ENCODE measurements at regions not wholly inside any gene's neighbourhood (a gene's known extent, or its start where the extent isn't known, plus 50 kb on each side); places are given as distances from the start of the nearest gene placed in this dataset.

GRCh38 chr18:22257022-22257543, 87.7 kb downstream of the GATA6 start:
- no peak for DNase-seq (ENCODE audit: low read depth)
- Histone ChIP-seq H3K27me3 (ENCODE audit: control insufficient read depth, insufficient read depth, low read length) (peaks cover 4% of the 10 kb centered on the region), H3K36me3 (ENCODE audit: control insufficient read depth, insufficient read depth, low read length) (no peaks in the 10 kb centered on the region), H3K4me3 (ENCODE audit: low read depth, low read length) (no peak overlapping the region)
- TF ChIP-seq CTCF (IDR thresholded peaks at IDR 0.05; ENCODE audit: insufficient read depth, low read length, poor library complexity, severe bottlenecking): no peak

- Histone ChIP-seq H3K36me3 (ENCODE audit: control insufficient read depth, insufficient read depth, low read length) (no peaks in the 10 kb centered on the region), H3K27me3 (ENCODE audit: control insufficient read depth, insufficient read depth, low read length) (peaks cover 4% of the 10 kb centered on the region), H3K4me3 (ENCODE audit: low read depth, low read length) (no peak overlapping the region)
- no peak for DNase-seq (ENCODE audit: low read depth)
- no peak for TF ChIP-seq CTCF (IDR thresholded peaks at IDR 0.05; ENCODE audit: insufficient read depth, low read length, poor library complexity, severe bottlenecking)
These were observed 84.7 kb downstream of the GATA6 start for GRCh38 chr18:22254088-22254487.

GRCh38 chr18:22253676-22254075, 84.3 kb downstream of the GATA6 start:
- H3K4me3 ChIP-seq (ENCODE audit: low read depth, low read length): no peak overlapping the region

GRCh38 chr18:22253156-22253555, 83.8 kb downstream of the GATA6 start:
- H3K4me3 ChIP-seq (ENCODE audit: low read depth, low read length): no peak overlapping the region
- no peak for DNase-seq (ENCODE audit: low read depth)
- H3K36me3 ChIP-seq (ENCODE audit: control insufficient read depth, insufficient read depth, low read length): no peaks in the 10 kb centered on the region
- TF ChIP-seq CTCF (IDR thresholded peaks at IDR 0.05; ENCODE audit: insufficient read depth, low read length, poor library complexity, severe bottlenecking): no peak
- H3K27me3 ChIP-seq (ENCODE audit: control insufficient read depth, insufficient read depth, low read length): peaks cover 4% of the 10 kb centered on the region

More at GRCh38 chr18:22253676-22254075, 84.3 kb downstream of the GATA6 start:
- DNase-seq (ENCODE audit: low read depth): no peak
- H3K27me3 ChIP-seq (ENCODE audit: control insufficient read depth, insufficient read depth, low read length): peaks cover 4% of the 10 kb centered on the region
- no peak for TF ChIP-seq CTCF (IDR thresholded peaks at IDR 0.05; ENCODE audit: insufficient read depth, low read length, poor library complexity, severe bottlenecking)
- no peaks in the 10 kb centered on the region for H3K36me3 ChIP-seq (ENCODE audit: control insufficient read depth, insufficient read depth, low read length)
